CD4-positive, alpha-beta T cell (primary cell): ENCODE measurements at regions not wholly inside any gene's neighbourhood (a gene's known extent, or its start where the extent isn't known, plus 50 kb on each side); places are given as distances from the start of the nearest gene placed in this dataset.

Source experiments
- ATAC-seq: fragments of 200-7000 bp; cut with Tn5 transposase; one replicate; pipeline ENCODE4 v1.10.0; 2022; ENCODE audit warnings: mild to moderate bottlenecking; ENCODE audit not compliant: poor library complexity
- CTCF ChIA-PET: fragments of 350-600 bp; sonication (Branson Sonifier 250); formaldehyde crosslinking; loops from one replicate; lab custom pipeline; 2021; ENCODE audit warnings: antibody characterized with exemption, inconsistent platforms; lab: Charles Lee
- POLR2A ChIA-PET: fragments of 350-600 bp; sonication (Branson Sonifier 250); formaldehyde crosslinking; loops from one replicate; lab custom pipeline; 2021; ENCODE audit warnings: antibody characterized with exemption, inconsistent platforms; lab: Charles Lee
- DNase-seq, 14 experiments: peaks; one replicate each; pipeline ENCODE4 v3.0.0-alpha.2; 2013 to 2020; ENCODE audit warnings: mixed read lengths in 2 of 14
- H3K27ac ChIP-seq, 2 donors: one replicate each; pipeline versions ENCODE4 v1.5.1 to v1.7.0; 2013; ENCODE audit warnings: low read length in 2 of 2, low read depth in 1 of 2, mild to moderate bottlenecking in 1 of 2
- H3K27me3 ChIP-seq, 2 experiments: 1 replicate in 1 of 2; 2 replicates in 1 of 2; pipeline versions ENCODE4 v1.6.1 to v1.7.0; 2013; ENCODE audit warnings: low read length in 2 of 2, control low read depth in 1 of 2, mild to moderate bottlenecking in 1 of 2, moderate library complexity in 1 of 2; ENCODE audit not compliant: insufficient read depth in 2 of 2, control insufficient read depth in 1 of 2
- H3K36me3 ChIP-seq: one replicate; pipeline ENCODE4 v1.6.1; 2013; ENCODE audit warnings: low read length, control low read depth; ENCODE audit not compliant: insufficient read depth
- H3K4me1 ChIP-seq: one replicate; pipeline ENCODE4 v1.6.1; 2013; ENCODE audit warnings: low read length, control low read depth; ENCODE audit not compliant: insufficient read depth
- H3K4me3 ChIP-seq: one replicate; pipeline ENCODE4 v1.5.1; 2013; ENCODE audit warnings: mild to moderate bottlenecking, low read length, moderate library complexity
- H3K9me3 ChIP-seq, 2 experiments: 1 replicate in 1 of 2; 2 replicates in 1 of 2; pipeline versions ENCODE4 v1.6.1 to v1.7.0; 2013; ENCODE audit warnings: low read length in 2 of 2, mild to moderate bottlenecking in 2 of 2, control low read depth in 1 of 2, moderate library complexity in 1 of 2; ENCODE audit not compliant: control insufficient read depth in 1 of 2, insufficient read depth in 1 of 2
- H3K27ac Mint-ChIP-seq: one replicate; pipeline ENCODE4 v1.8.0; 2020; ENCODE audit warnings: mixed read lengths
- H3K27me3 Mint-ChIP-seq: one replicate; pipeline ENCODE4 v1.8.0; 2021; ENCODE audit warnings: mixed read lengths
- H3K36me3 Mint-ChIP-seq: one replicate; pipeline ENCODE4 v1.8.0; 2021; ENCODE audit warnings: low read depth, mixed read lengths
- H3K4me1 Mint-ChIP-seq: one replicate; pipeline ENCODE4 v1.8.0; 2021; ENCODE audit warnings: low read depth, mixed read lengths
- H3K4me3 Mint-ChIP-seq: one replicate; pipeline ENCODE4 v1.8.0; 2020; ENCODE audit warnings: mild to moderate bottlenecking, mixed read lengths
- H3K9me3 Mint-ChIP-seq: one replicate; pipeline ENCODE4 v1.8.0; 2020; ENCODE audit warnings: mixed read lengths
- intact Hi-C, 2 experiments: fragments of 100-400 bp; cut with DNase I in 1 of 2; cut with micrococcal nuclease in 1 of 2; formaldehyde crosslinking; loops; one replicate each; pipeline versions ENCODE4 v1.15.1 to v1.9.0; 2023 to 2025; cut with DNase I, micrococcal nuclease
- TF ChIP-seq, protein P1 (sequence below): fragments of 200-600 bp; IDR thresholded peaks from one replicate; pipeline ENCODE4 v1.8.0; 2022; ENCODE audit warnings: antibody characterized with exemption, mild to moderate bottlenecking

GRCh38 chr10:64785816-64786215 lies 1264.6 kb downstream of the REEP3 start:
- H3K9me3 Mint-ChIP-seq, result peaks cover 7% of the 10 kb centered on the region
- CTCF ChIA-PET, result no interaction called here
- ATAC-seq, result no peak

GRCh38 chr10:64786989-64787388 lies 1265.8 kb downstream of the REEP3 start:
- no peaks in the 10 kb centered on the region for H3K27me3 Mint-ChIP-seq
- no peak overlapping the region for H3K4me3 ChIP-seq
- no peaks in the 10 kb centered on the region for H3K36me3 Mint-ChIP-seq
- peaks cover 0 to 5% of the 10 kb centered on the region in 2 experiments for H3K9me3 ChIP-seq
- DNase-seq (no peak), ATAC-seq (no peak)
- intact Hi-C loops, result no loop called here
- H3K4me1 ChIP-seq, result no peaks in the 10 kb centered on the region
- H3K4me3 Mint-ChIP-seq, result no peak overlapping the region
- H3K27ac ChIP-seq, result no peak overlapping the region
- no peaks in the 10 kb centered on the region for H3K4me1 Mint-ChIP-seq
- H3K36me3 ChIP-seq, result no peaks in the 10 kb centered on the region
- CTCF ChIA-PET, result no interaction called here
- TF ChIP-seq, protein P1, sequence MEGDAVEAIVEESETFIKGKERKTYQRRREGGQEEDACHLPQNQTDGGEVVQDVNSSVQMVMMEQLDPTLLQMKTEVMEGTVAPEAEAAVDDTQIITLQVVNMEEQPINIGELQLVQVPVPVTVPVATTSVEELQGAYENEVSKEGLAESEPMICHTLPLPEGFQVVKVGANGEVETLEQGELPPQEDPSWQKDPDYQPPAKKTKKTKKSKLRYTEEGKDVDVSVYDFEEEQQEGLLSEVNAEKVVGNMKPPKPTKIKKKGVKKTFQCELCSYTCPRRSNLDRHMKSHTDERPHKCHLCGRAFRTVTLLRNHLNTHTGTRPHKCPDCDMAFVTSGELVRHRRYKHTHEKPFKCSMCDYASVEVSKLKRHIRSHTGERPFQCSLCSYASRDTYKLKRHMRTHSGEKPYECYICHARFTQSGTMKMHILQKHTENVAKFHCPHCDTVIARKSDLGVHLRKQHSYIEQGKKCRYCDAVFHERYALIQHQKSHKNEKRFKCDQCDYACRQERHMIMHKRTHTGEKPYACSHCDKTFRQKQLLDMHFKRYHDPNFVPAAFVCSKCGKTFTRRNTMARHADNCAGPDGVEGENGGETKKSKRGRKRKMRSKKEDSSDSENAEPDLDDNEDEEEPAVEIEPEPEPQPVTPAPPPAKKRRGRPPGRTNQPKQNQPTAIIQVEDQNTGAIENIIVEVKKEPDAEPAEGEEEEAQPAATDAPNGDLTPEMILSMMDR, result no peak
- H3K9me3 Mint-ChIP-seq, result peaks cover 3% of the 10 kb centered on the region
- no peak overlapping the region for H3K27ac Mint-ChIP-seq
- POLR2A ChIA-PET, result no interaction called here
- no peaks in the 10 kb centered on the region for H3K27me3 ChIP-seq

More at GRCh38 chr10:64785816-64786215, 1264.6 kb downstream of the REEP3 start:
- H3K36me3 Mint-ChIP-seq, result no peaks in the 10 kb centered on the region
- TF ChIP-seq, protein P1, result no peak
- POLR2A ChIA-PET, result no interaction called here
- Histone ChIP-seq H3K27me3 (no peaks in the 10 kb centered on the region), H3K4me1 (no peaks in the 10 kb centered on the region), H3K9me3 (peaks cover 0 to 5% of the 10 kb centered on the region in 2 experiments), H3K36me3 (no peaks in the 10 kb centered on the region), H3K27ac (no peak overlapping the region), H3K4me3 (no peak overlapping the region)
- no peak overlapping the region for H3K27ac Mint-ChIP-seq
- no peaks in the 10 kb centered on the region for H3K27me3 Mint-ChIP-seq
- intact Hi-C loops, result no loop called here
- no peak overlapping the region for H3K4me3 Mint-ChIP-seq
- no peak for DNase-seq
- H3K4me1 Mint-ChIP-seq, result no peaks in the 10 kb centered on the region

- ChIA-PET POLR2A (no interaction called here), CTCF (no interaction called here)
- H3K27ac ChIP-seq, result no peak overlapping the region
- TF ChIP-seq, protein P1, result no peak
- intact Hi-C loops, result no loop called here
- H3K36me3 Mint-ChIP-seq, result no peaks in the 10 kb centered on the region
- H3K9me3 ChIP-seq, result no peaks in the 10 kb centered on the region
- no peak for ATAC-seq
- DNase-seq, result no peak
- H3K4me1 ChIP-seq, result no peaks in the 10 kb centered on the region
- no peaks in the 10 kb centered on the region for H3K27me3 Mint-ChIP-seq
- H3K9me3 Mint-ChIP-seq, result peaks cover 11% of the 10 kb centered on the region
- H3K4me1 Mint-ChIP-seq, result no peaks in the 10 kb centered on the region
- no peak overlapping the region for H3K27ac Mint-ChIP-seq
- no peaks in the 10 kb centered on the region for H3K27me3 ChIP-seq
- no peaks in the 10 kb centered on the region for H3K36me3 ChIP-seq
- H3K4me3 Mint-ChIP-seq, result no peak overlapping the region
- no peak overlapping the region for H3K4me3 ChIP-seq
Measured at GRCh38 chr10:64795847-64796246, 1274.6 kb downstream of the REEP3 start.
